LoVo (cell line): ENCODE measurements at regions not wholly inside any gene's neighbourhood (a gene's known extent, or its start where the extent isn't known, plus 50 kb on each side); places are given as distances from the start of the nearest gene placed in this dataset.

ENCODE experiments used
- DNase-seq: peaks from one replicate; pipeline ENCODE4 v3.0.0-alpha.2; 2016; ENCODE audit warnings: low spot score

DNA sequence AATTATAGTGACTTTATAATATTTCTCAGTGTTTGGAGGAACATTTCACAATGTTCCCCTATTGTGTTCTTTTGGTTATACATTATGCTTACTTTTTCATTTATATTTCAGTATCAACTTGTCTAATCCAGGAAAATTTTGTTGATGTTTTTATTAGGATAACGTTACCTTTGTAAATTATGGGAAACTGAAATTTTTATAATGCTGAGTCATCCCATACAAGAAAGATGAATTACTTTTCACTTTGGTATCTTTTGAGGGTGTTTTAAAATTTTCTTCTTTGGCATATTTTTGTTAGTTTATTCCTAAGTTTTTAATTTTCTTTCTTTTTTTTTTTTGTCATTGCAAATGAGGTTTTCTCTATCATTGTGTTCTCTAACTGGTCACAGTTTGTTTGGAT is 542.7 kb downstream of the SLC16A7 start:
- no peak for DNase-seq

DNA sequence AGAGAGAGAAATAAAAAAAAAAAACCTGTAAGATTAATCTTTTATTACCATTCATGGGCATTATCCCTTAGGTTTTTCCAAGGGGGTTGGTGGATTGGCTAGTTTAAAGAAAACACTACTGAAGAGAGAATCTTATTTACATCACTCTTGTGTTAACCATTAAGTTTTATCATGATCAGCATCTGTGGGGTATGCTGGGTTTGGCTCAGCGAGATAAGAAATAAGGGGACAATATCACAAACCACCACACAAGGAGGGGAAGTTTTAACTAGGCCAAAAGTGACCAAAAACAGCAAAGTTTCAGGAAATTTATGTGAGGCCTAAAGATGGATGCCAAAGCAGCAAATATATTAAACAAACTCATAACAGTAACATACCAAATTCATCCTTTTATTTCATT is 548.6 kb downstream of the SLC16A7 start:
- DNase-seq = no peak

DNA sequence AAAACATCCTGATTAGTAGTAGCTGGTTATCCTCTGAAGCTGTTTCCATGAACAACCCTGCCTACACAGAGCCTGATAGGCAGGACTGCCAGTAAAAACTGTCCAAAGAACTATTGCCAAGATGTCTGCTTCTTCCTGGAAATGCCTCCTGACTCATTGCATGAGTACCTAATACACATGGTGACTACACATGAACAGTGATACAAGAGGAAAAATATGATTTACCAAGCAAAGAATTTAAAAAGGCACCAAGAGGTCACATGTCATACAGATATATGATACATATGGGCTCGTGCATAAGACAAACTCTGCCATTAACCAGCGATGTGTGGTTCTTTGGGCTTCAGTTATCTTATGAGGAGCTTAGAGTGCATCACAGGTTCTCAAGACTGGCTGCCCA is 552.3 kb downstream of the SLC16A7 start:
- no peak for DNase-seq

DNA sequence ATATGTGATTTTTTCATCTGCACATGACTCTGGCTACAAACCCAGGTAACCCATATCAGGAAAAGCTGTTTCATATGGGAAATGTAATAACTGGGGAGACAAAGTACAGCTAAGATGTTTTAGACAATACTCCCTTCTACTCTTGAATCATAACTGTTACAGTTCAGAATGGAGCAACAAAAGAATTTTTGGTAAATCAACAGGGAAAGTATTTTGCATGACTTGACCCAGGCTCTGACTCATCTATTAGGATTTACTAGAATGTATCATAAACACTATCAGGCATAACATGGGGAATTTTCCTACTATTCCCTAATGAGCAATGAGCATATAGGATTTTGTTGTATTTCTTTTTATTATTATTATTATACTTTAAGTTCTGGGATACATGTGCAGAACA is 553.0 kb downstream of the SLC16A7 start:
- DNase-seq = no peak

DNA sequence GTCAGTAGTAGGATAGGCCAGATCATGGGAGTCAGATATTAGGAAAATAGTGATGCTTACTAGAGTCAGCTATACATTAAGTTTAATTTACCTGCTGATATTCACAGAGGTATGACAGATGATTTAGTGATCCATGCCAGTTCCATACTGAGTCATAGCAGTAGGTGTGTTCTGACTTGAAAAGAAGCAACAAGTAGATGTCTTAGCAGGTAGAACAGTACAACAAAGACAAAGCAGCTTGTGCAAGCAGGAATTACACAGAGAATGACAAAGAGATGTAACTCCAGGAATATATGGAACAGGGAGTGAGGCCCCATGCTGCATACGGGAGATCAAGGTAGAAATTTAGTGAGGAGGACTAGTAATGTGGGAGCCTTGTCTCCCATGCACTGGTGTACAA is 556.9 kb downstream of the SLC16A7 start:
- DNase-seq = no peak

DNA sequence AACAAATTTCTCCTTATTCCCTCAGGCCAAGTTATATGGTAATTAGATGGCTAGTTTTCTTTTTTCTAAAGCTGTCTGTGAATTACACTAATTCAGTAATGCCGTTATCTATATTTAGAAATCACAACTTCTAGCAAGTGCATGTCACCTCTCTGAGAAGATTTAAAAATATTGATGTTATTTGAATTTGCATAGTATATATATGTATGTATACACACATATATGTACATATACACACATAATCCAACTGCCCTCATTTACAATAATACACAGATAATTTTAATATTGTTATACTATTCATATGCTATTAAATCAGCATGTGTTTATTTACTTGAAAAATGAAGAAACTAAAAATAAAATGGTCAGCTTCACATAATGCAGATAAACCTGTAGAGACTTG is 563.9 kb downstream of the SLC16A7 start:
- no peak for DNase-seq

DNA sequence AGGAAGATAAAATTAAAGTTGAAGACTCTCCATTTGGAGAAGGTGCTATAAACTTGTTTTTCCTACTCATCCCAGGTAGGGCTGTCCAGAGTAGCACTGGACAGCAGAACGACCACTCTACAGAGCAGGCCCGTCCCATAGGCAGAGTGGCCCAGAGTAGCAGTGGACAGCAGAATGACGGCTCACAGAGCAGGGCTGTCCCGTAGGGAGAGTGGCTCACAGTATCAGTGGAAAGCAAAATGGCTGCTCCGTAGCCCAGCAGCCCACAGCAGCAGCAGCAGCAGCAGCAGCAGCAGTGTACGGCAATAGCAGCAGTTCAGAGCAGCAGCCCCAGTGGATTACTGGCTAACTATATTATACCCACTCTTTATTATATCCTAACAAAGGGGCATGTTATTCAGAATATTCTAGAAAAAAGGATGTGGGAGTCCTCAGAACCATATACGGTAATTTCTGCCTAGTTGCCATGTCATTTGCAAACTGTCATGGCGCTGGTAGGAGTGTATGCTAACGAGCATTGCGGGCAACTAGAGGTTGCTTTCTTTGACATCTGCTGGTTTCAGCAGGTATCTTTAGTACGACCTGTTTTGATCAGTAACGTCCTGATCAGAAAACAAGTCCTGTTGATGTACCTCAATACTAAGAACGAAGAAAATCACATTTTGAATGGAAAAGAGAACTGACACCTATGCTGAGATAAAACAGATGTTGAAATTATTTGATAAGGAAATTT is 567.3 kb downstream of the SLC16A7 start:
- no peak for DNase-seq

DNA sequence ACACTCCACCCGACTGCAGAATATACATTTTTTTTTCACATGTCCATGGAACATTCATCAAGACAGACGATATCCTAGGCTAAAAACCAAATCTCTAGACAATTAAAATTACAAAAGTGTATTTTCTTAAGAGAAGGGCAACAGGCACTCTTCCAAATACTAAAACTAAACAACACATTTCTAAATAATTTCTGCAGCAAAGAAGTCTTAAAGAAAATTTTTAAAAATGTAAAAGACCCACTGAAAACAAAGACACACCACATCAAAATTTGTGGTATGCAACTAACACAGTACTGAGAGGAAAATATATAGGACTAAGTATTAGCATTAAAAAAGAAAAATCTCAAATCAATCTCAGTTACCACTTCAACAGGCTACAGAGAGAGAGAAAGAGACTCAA is 570.0 kb downstream of the SLC16A7 start:
- DNase-seq = no peak

DNA sequence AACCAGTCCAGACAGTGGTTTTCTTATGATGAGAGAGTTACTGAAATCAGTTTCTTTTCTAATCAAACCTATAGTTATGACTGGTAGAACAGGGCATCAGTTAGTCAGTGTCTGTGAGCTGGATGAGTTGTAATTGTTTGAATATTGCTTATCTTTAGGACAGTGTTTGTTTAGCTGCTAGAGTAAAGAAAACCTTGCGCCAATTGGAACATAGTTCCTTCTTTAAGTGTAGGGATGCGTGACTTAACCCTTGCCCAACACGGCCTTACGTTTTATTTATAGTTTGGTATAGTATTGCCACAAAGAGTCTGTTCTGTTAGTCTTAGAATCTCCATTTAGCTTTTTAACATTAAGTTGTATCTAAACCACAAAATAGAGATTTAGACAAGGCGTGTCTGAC is 572.6 kb downstream of the SLC16A7 start:
- DNase-seq = no peak

DNA sequence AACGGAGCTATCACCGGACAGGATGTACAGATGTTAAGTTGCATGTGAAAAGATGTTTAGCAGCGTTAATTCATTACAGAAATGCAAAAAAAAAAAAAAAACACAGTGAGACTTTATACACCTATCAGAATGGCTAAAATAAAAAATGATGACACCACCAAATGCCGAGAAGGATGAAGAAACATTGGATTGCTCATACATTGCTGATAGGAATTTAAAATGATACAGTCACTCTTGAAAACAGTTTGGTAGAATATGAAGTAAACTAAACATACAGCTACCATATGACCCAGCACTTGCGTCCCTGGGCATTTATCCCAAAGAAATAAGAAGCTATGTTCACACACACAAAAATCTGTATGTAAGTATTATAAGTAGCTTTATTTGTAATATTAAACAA is 574.1 kb downstream of the SLC16A7 start:
- no peak for DNase-seq

DNA sequence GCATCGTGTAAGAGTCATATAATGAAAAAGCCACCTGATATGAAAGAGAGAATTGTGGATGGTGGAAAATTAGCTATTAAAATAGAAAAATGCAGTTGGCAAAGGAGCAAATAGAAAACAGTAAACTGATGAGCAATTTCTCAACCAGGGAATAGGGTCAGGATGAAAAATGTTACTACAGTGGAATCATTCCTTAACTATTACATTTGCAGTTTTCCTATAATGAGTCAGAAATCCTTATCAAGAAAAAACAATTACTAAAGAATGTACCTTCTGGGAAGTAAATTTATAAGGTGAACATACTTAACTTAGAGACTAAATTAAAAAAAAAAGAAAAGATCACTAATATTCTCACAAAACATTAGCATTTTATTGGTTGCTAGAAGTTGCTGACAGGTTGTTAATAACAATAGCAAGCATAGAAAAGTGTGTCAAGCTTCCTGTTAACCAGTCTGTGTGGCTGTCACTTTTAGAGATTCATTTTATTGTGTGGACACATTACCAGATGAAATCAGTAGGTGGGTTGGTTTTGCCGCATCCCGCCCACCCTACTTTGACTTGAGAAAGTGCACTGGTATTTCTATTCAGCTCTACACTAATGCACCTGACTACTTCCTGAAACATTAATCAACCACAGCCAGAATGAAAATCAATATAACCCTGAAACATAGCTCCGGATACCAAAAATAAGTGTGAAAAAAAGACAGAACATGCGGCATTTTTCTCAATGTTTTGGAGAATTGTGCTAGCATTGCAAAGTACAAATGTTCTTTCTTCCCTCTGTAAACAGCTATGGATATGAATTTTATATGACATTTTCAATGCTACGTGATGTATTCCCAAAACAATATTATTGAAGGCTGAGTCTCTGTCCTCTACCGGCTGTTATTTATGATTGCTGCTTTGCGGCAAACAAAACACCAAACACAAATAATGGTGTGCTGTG is 576.7 kb downstream of the SLC16A7 start:
- no peak for DNase-seq

DNA sequence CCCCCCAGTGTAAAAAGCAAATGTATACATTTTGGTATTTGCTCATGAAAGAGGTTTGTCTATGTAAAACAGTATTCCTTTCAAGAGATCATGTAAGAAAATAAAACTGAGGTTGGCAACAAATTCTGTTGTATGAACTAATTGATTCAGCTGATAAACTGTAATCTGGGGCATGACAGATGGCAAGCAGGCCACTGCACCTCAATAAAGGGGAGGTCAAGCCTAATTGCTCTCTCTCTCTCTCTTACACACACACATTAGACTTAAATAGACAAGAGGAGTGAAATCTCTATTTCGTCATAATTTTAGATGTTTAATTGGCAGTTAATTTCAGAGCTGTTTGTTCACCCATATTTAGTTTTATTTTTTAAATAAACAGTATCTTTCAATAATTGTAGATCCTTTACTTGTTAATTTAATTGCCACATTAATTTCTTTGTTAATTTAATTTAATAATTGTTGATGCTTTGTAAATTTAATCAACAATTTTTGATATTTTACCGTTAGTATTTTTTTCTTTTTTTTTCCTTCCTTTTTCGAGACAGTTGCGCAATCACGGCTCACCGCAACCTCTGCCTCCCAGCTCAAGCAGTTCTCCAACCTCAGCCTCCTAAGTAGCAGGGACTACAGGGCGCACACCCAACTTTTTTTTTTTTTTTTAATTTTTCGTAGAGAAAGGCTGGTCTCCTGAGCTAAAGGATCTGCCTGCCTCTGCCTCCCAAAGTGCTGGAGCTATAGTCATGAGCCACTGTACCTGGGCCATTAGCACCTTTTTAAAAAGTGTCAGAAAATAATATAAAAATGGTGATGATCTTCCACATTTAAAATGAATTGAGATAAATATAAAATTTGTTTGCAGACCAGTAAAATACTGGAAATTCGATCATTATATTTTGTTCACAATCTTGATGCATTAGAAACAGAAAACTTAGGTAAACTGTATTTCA is 577.7 kb downstream of the SLC16A7 start:
- no peak for DNase-seq

DNA sequence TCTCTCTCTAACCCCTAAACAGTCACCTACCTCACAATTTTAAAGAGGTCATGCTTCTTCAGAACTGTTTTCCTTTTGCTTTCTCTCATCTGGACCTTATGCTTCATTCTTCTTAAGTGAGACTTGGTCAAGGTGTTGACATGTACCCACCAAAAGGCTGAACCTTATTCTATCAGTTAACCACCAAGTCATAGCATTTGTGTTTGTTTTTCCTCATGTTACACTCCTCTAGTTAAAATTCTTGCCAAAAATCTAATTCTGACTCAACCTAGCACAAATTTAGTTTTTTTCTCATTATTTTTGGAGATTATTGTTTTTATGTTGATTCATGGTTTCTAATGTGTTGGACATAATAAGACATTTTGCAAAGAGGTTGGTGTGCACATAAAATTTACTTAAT is 578.6 kb downstream of the SLC16A7 start:
- no peak for DNase-seq

DNA sequence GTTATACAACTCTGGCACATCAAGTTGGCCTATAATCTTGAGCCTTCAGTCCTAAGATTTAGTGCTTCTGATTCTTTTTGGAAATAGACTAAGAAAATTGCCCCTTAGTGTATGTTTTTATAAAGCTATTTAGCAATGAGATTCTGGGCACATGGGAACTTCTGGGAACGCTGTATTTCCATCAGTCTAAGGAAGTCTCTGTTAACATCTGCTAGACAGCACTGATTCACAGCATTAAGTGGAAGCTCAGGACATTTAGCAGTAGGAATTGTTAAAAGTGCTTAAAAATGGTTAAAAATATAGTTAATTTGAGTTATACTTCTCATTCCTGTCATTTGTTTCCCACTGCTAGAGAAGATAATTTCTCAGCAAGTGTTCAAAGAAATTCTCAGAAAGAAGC is 579.1 kb downstream of the SLC16A7 start:
- DNase-seq = no peak

DNA sequence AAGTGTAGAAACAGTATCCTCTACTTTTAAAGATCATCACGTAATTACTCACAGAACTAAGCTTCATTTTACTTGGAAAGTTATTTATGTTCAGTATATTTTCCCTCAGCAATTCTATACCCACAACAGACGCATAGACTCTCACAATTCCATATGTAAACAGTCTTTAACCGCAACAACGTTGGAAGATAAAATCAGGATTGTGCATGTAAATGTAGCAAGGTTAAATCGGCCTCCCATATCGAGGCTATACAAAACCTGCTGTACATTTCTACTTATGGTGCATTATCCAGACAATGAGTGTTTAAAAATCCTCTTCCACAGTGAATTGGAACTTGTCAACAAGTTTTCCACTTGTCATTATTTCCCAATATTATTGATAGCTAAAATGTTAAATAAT is 581.1 kb downstream of the SLC16A7 start:
- no peak for DNase-seq

DNA sequence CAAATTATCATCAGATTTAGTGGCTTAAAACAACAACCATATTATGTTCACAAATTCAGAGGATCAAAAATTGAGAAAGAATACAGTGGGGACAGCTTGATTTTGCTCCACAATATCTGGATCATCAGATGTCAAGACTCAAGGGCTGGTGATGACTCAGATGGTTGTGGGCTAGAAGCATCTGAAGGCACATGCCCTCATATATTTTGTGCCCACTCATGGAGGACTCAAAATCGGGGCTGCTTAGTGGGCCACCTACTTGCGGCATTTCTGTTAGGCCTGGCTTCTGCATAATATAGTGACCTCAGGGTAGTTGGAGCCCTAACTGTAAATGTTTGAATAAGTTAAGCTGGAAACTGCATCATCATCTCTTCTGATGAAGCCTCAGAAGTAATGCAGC is 584.5 kb downstream of the SLC16A7 start:
- no peak for DNase-seq

DNA sequence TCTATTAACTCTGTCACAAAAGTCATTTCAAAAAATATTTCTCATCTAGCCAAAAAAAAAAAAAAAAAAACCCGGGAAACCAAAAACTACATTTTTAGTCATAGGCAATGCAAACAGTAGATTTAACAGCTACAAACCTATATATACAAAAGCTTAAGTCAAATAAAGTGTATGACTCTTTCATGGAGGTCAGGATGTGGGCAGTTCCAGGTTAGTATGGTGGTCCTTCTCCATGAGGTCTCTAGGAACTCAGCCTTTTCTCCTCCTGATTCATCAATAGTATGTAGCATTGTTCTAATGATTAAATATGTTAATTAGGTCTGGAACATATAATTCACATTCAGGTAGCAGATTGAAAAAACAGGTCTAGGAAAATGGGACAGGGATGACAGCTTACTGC is 586.5 kb downstream of the SLC16A7 start:
- no peak for DNase-seq

DNA sequence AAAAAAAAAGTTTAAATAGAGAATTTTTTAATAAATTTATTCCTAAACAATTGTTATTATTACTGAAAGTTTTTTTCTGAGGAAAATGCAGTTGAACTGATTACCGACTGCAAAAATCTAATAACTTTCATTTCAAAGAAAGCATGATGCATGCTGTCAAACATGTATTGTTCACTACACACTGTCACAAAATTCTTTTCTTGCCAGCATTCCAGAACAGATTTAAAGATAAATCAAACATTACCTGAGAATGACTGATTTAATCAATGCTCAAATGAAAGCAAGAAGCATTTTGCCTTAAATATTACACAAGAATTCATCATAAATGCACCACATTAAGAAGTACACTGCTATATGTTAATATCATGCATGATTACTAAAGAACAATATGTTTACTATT is 588.3 kb downstream of the SLC16A7 start:
- no peak for DNase-seq

DNA sequence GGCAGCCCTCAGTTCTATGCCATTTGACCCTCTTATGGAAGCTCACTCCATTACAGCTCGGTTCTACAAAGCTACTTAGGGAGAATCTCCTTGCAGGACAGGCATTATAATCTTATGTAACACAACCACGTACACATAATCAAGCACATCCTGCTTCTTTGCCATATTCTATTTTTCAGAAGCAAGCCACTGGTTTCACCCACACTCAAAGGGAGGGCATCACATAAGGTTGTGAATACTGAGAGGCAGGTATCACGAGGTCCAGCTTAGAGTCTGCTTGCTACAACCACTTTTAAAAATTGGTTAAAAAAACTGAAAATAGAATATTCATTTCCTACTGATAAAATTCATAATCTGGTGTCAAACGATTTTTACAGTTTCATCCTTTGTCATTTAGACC is 589.2 kb downstream of the SLC16A7 start:
- DNase-seq = no peak

DNA sequence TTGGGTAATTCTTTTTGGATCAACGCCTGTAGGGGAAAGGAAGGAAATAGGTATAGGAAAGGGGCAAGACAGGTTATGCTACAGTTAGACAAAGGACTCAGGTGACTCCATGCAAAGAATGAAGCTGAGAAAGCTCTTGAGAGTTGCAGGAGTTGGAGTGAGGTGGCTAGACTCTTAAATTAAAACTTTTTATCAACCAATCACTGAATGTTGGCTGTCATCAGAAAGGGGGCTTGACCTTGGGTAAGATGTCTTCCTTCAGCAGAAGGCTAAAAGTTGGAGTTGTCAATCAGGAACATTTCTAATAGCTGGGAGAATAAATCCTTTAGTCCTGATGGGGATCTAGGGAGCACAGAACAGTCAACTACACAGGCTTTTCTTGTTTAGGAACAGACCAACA is 595.4 kb downstream of the SLC16A7 start:
- no peak for DNase-seq

DNA sequence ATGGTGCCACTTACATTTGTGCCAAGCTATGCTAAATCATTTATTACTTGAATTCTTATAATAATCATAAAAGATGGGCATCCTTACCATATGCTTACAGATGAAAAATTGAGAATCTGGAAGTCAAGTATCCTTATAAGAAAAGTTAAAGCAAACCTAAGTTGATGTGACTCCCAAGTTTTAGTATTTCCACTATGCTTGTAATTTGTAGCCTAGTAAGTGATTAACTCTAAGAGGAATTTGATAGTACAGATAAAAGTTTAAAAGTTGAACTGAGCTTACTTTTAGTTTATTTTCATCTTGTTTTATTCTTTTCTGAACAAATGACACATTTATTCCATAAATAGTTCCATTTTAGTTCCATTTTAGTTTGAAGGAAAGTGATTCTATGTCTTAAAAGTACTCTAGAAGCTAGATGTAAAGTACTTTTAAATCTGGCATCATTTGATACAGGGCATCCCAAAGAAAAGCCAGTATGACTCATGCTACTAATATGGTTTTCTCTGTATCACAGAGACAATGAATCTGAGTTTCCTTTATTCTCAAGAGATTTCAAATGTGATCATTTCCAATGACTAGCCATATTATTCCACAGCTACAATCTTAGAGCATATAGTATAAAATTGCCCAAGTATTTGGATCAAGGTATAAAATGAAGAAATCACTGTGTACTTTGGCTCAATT is 596.0 kb downstream of the SLC16A7 start:
- DNase-seq = no peak

DNA sequence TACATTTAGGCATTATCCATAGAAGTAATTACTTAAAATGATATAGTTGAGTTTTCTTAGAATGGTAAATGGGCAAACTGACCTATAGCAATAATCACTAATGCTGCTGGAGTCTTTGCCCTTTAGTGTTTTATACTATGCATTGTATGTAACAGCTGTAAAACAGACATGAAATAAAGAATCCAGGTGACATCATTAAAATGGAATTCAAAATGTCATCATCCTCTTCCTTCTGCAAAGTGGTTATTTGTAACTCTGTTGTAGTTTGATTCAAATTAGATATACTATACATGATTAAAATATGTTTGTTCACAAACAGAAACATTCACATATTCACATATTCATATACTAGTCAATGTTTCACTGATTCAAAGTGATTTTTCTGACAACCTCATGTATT is 598.8 kb downstream of the SLC16A7 start:
- no peak for DNase-seq
